Thyroid gland (tissue), 4 donors: ENCODE measurements at regions not wholly inside any gene's neighbourhood (a gene's known extent, or its start where the extent isn't known, plus 50 kb on each side); places are given as distances from the start of the nearest gene placed in this dataset.
A peak's percentile ranks its signal among the peaks of the same experiment; 100 is the strongest.

ENCODE experiments used
- DNase-seq, 2 donors: peaks; one replicate each; pipeline ENCODE4 v3.0.0-alpha.2; 2019
- H3K27ac ChIP-seq, 3 donors: fragments of 200-600 bp; sonication (generic); 1 replicate in 2 of 3; 2 replicates in 1 of 3; pipeline ENCODE4 v1.5.1; 2016 to 2019; ENCODE audit warnings: mild to moderate bottlenecking in 1 of 3, moderate library complexity in 1 of 3
- H3K27me3 ChIP-seq: fragments of 200-600 bp; sonication (generic); one replicate; pipeline ENCODE4 v1.5.1; 2019
- H3K36me3 ChIP-seq, 2 donors: fragments of 200-600 bp; sonication (generic); one replicate each; pipeline ENCODE4 v1.5.1; 2016 to 2019
- H3K4me1 ChIP-seq, 2 donors: fragments of 200-600 bp; sonication (generic); one replicate each; pipeline ENCODE4 v1.5.1; 2017 to 2019
- H3K4me3 ChIP-seq, 3 donors: fragments of 200-600 bp; sonication (generic); replicated peaks in 1 of 3; 1 replicate in 2 of 3; 2 replicates in 1 of 3; pipeline ENCODE4 v1.5.1; 2016; ENCODE audit warnings: mild to moderate bottlenecking in 1 of 3
- H3K9me3 ChIP-seq: fragments of 200-600 bp; sonication (generic); one replicate; pipeline ENCODE4 v1.5.1; 2017
- CTCF ChIP-seq, 6 experiments: fragments of 200-600 bp in 3 of 6; fragments of 450-650 bp in 3 of 6; sonication (generic) in 3 of 6; IDR thresholded peaks; one replicate each; pipeline ENCODE4 v1.5.1; 2016 to 2019; ENCODE audit warnings: antibody characterized with exemption in 6 of 6, mild to moderate bottlenecking in 2 of 6, inconsistent platforms in 1 of 6, moderate library complexity in 1 of 6
- POLR2A ChIP-seq, 2 donors: fragments of 450-650 bp; IDR thresholded peaks; one replicate each; pipeline ENCODE4 v1.6.1; 2017; ENCODE audit warnings: antibody characterized with exemption in 2 of 2, mild to moderate bottlenecking in 2 of 2, moderate library complexity in 1 of 2
- WGBS, 2 donors: methylation state at CpG; one replicate each; pipeline ENCODE4 v1.1.5; 2017; 5-methylcytosine and 5-hydroxymethylcytosine counted together
- intact Hi-C: fragments of 100-400 bp; cut with DNase I; formaldehyde crosslinking; loops from one replicate; pipeline ENCODE4 v1.15.1; 2023

GRCh38 chr2:70036290-70036689, 51.0 kb upstream of the PCBP1 start:
- no peaks in the 10 kb centered on the region for H3K27me3 ChIP-seq
- H3K4me1 ChIP-seq, result peaks cover 21 to 40% of the 10 kb centered on the region in 2 donors
- TF ChIP-seq CTCF (IDR thresholded peaks at IDR 0.05) (no peak), POLR2A (IDR thresholded peaks at IDR 0.05) (no peak)
- DNase-seq, result no peak
- intact Hi-C loops, result no loop called here
- peak overlapping the region; percentile 69 to 92 (median 90) for H3K27ac ChIP-seq
- 96 to 99% methylated on average over 2 of the region's 2 CpGs for WGBS, 2 donors
- no peak overlapping the region for H3K4me3 ChIP-seq
- H3K36me3 ChIP-seq, result no peaks in the 10 kb centered on the region
- no peaks in the 10 kb centered on the region for H3K9me3 ChIP-seq

DNA sequence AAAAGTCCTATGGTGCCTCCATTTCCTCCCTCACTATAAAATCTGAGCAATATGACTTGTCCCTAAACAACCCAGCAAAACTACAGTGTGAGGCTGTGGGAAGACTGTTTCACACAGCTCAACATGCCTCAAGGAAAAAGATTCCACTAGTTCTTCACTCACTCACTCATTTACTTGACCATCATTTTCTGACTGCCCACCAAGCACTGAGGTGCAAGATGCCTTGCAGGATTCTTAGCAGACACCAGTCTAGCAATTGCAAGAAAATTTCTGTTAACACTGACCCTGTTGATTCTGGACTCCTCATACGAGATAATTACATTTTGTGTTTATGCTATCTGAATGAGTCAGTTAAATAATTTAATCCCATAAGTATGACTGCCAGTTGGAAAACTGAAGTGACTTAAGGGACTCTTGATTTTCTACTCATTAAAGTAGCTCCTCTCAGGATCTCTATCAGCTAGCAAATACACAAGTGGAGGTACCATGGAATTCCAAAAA, 51.9 kb upstream of the PCBP1 start:
- no peak overlapping the region for H3K4me3 ChIP-seq
- H3K9me3 ChIP-seq, result no peaks in the 10 kb centered on the region
- intact Hi-C loops, result no loop called here
- H3K4me1 ChIP-seq, result peaks cover 21 to 47% of the 10 kb centered on the region in 2 donors
- 22 to 30% methylated on average over 1 of the region's 1 CpG for WGBS, 2 donors
- H3K27me3 ChIP-seq, result no peaks in the 10 kb centered on the region
- TF ChIP-seq CTCF (IDR thresholded peaks at IDR 0.05) (no peak), POLR2A (IDR thresholded peaks at IDR 0.05) (no peak)
- H3K27ac ChIP-seq, result peak overlapping the region; percentile 86 to 92 (median 90)
- no peak for DNase-seq
- H3K36me3 ChIP-seq, result no peaks in the 10 kb centered on the region

GRCh38 chr2:70030724-70031420, 56.4 kb upstream of the PCBP1 start:
- WGBS, 2 donors, result 96 to 100% methylated on average over 1 of the region's 1 CpG
- no peak for DNase-seq

GRCh38 chr2:70029814-70030409, 57.4 kb upstream of the PCBP1 start:
- H3K27ac ChIP-seq, result peak overlapping the region; percentile 73 to 88 (median 75)
- WGBS, 2 donors, result 35 to 39% methylated on average over 3 of the region's 3 CpGs
- H3K4me1 ChIP-seq, result peaks cover 17 to 29% of the 10 kb centered on the region in 2 donors
- no peak overlapping the region for H3K4me3 ChIP-seq
- no peaks in the 10 kb centered on the region for H3K9me3 ChIP-seq
- peak in 1 of 2 donors; percentile 24 for TF ChIP-seq POLR2A (IDR thresholded peaks at IDR 0.05)
- TF ChIP-seq CTCF (IDR thresholded peaks at IDR 0.05), result no peak
- no peaks in the 10 kb centered on the region for H3K27me3 ChIP-seq
- intact Hi-C loops, result no loop called here
- DNase-seq, result peak; percentile 46 to 53
- no peaks in the 10 kb centered on the region for H3K36me3 ChIP-seq

More at GRCh38 chr2:70030724-70031420, 56.4 kb upstream of the PCBP1 start:
- Histone ChIP-seq H3K36me3 (no peaks in the 10 kb centered on the region), H3K27me3 (no peaks in the 10 kb centered on the region), H3K9me3 (no peaks in the 10 kb centered on the region), H3K27ac (peak overlapping the region in 2 of 3 donors; percentile 73 to 88), H3K4me1 (peaks cover 23 to 38% of the 10 kb centered on the region in 2 donors), H3K4me3 (no peak overlapping the region)
- intact Hi-C loops, result no loop called here
- TF ChIP-seq CTCF (IDR thresholded peaks at IDR 0.05) (no peak), POLR2A (IDR thresholded peaks at IDR 0.05) (no peak)

DNA sequence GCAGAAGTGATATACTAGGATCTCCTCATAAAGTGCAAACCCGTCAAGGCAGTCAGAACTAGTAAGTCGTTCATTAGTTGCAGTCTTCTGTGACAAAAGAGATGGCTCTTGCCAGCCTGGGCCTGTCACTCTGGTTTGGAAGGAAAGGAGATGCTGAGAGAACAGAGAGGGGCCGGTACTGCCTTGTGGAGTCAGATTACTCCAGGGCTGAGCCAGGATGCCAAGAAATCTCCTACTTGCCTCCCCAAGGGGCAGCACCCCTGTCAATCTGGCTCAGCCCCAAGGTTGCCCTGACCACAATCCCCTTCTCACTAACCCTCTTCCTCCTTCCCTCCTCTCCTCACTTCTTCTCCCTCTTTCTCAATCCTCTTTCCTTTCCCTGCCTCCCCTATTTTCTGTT, 62.9 kb upstream of the ASPRV1 start:
- 59 to 65% methylated on average over 3 of the region's 3 CpGs for WGBS, 2 donors
- Histone ChIP-seq H3K36me3 (no peaks in the 10 kb centered on the region), H3K4me3 (no peak overlapping the region), H3K9me3 (no peaks in the 10 kb centered on the region), H3K27me3 (no peaks in the 10 kb centered on the region), H3K27ac (no peak overlapping the region), H3K4me1 (peaks cover 0 to 2% of the 10 kb centered on the region in 2 donors)
- intact Hi-C loops, result no loop called here
- no peak for DNase-seq
- no peak for TF ChIP-seq POLR2A (IDR thresholded peaks at IDR 0.05)
- TF ChIP-seq CTCF (IDR thresholded peaks at IDR 0.05), result no peak
